GM10248 (cell line): ENCODE measurements at regions not wholly inside any gene's neighbourhood (a gene's known extent, or its start where the extent isn't known, plus 50 kb on each side); places are given as distances from the start of the nearest gene placed in this dataset.
A peak's percentile ranks its signal among the peaks of the same experiment; 100 is the strongest.

ENCODE experiments used
- CTCF ChIA-PET: fragments of 300-600 bp; sonication (Branson Sonifier 250); formaldehyde crosslinking; extraction: SDS; loops from one replicate; lab custom pipeline; 2021; ENCODE audit warnings: antibody characterized with exemption; lab: Yijun Ruan, JAX
- POLR2A ChIA-PET: fragments of 350-650 bp; sonication (Branson Sonifier 250); formaldehyde crosslinking; extraction: SDS; loops from one replicate; lab custom pipeline; 2020; ENCODE audit warnings: antibody characterized with exemption; lab: Yijun Ruan, JAX
- DNase-seq: peaks from one replicate; pipeline ENCODE4 v3.0.0; 2012; ENCODE audit errors: extremely low spot score
- TF ChIP-seq, protein P1 (sequence below): IDR thresholded peaks from 2 replicates; pipeline ENCODE4 v1.5.1; 2012; ENCODE audit warnings: mild to moderate bottlenecking, low read depth; ENCODE audit errors: extremely low read depth, missing control alignments, control extremely low read depth

DNA sequence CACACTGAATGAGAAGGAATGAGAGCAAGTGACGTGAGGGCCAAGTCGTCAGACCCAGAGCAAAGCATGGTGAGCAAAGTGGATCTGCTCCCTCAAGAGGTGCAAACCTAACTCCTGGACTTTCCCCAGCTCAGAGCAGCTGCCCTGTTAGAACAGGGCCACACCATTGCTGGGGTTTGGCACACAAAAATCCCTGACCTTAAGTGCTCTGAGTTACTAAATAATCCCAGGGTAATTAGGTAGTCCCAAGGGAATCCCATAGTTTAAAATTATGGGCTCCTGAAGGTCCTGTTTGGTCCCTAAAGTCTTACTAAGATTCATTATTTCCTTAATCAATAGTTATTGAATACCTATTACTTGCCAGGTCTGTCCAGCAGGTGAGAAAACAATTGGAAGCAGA is 165.1 kb upstream of the TNFAIP3 start:
- no peak for DNase-seq
- TF ChIP-seq, protein P1, sequence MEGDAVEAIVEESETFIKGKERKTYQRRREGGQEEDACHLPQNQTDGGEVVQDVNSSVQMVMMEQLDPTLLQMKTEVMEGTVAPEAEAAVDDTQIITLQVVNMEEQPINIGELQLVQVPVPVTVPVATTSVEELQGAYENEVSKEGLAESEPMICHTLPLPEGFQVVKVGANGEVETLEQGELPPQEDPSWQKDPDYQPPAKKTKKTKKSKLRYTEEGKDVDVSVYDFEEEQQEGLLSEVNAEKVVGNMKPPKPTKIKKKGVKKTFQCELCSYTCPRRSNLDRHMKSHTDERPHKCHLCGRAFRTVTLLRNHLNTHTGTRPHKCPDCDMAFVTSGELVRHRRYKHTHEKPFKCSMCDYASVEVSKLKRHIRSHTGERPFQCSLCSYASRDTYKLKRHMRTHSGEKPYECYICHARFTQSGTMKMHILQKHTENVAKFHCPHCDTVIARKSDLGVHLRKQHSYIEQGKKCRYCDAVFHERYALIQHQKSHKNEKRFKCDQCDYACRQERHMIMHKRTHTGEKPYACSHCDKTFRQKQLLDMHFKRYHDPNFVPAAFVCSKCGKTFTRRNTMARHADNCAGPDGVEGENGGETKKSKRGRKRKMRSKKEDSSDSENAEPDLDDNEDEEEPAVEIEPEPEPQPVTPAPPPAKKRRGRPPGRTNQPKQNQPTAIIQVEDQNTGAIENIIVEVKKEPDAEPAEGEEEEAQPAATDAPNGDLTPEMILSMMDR: no peak
- ChIA-PET POLR2A (no interaction called here), CTCF (interaction anchor here (1.2 to 1.3 kb wide), 2 partner anchors 170 to 243 kb away, joined by 3 to 5 read pairs; no protein-coding TSS in a partner anchor)

DNA sequence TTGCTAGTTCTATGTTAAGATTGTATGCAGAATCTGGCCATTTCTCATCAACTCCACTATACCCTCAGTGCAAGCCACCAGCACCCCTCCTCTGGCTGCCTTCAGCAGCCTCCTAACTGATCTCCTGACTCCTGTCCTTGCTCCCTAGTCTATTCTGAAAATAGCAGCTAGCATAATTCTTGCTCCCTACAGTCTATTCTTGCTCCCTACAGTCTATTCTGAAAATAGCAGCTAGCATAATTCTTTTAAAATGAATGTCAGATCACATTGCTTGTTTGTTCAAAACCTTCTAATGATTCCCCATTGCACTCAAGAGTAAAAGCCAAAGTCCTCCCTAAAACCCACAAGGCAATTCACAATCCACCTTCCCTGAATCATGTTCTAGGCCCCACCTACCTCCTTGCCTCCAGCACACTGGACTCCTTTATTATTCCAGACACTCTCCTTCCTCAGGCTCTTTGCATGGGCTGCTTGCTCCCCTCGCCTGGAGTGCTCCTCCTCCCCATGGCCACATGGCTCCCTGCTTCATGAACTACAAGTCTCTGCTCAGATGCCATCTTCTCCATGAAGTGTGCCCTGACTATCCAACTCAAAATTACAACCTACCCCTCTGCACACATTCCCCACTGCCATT is 164.2 kb upstream of the TNFAIP3 start:
- ChIA-PET CTCF (interaction anchor here (1.0 to 1.3 kb wide), 4 partner anchors 9 to 242 kb away, joined by 3 to 5 read pairs (median 4); no protein-coding TSS in a partner anchor), POLR2A (no interaction called here)
- TF ChIP-seq, protein P1: no peak
- no peak for DNase-seq

DNA sequence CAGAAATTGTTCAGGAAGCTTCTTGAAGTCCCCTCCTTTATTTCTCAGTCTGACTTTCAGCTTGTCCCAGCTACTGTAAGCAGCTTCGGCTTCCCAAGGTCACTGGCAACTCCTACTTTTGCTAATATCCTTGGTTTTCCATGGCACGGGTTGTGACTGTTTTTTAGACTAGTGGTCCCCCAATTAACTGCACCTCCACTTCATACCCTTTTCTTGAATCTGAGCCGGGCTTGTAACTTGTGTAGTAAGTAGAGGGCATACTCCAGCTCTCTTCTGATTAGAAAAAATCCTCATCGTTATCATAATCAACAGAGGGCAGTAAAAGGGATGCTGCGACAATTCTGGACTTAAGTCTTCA is 162.3 kb upstream of the TNFAIP3 start:
- POLR2A ChIA-PET: interaction anchor here (1.6 kb wide), 1 partner anchor 163 kb away, joined by 3 read pairs; no protein-coding TSS in a partner anchor
- no peak for DNase-seq
- TF ChIP-seq, protein P1: no peak
- CTCF ChIA-PET: interaction anchor here (0.7 to 4.0 kb wide), 44 partner anchors 8 to 624 kb away, joined by 3 to 78 read pairs (median 5); partner anchors contain the start of gene TNFAIP3

DNA sequence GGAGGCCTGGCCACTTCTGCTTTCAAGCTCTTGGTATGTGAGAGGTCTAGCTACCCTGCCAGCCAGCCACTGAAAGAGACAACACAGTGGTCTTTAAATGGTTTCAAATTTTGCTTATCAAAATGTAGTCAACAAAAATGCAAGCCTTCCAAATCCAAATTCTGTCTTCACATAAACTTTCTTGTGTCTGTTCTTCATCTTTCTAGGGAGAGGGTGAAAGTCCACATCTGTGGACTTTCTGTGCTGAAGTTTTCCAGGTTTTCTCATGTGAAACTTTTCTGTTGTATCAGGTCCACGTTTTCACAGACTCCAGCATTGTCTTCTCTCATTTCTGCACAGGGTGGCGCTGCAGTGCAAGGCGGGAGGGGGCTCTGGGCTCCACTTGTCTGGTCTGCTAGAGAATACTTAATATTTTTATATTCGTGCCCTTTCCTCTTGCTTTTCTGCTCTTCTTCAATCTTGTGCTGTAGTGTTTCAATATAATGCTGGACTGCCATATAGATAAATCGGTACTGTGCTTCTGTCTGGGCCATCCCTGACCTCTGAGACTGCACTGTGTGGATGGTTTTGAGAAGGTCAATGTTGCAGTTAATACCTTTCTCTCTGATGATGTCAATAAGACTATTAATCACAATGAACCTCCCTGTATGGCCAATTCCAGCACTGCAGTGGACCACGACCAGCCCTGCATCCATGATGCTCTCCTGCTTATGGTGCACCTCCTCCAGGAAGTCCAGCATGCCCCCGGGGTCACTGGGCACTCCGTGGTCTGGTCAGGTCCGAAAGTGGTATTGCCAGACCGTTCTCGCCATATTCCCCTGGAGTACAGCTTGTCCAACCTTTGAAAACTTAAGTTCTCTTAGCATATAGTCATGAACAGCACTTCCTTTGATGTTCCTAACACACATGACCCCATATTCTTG is 161.6 kb upstream of the TNFAIP3 start:
- POLR2A ChIA-PET: interaction anchor here (1.6 kb wide), 1 partner anchor 163 kb away, joined by 3 read pairs; no protein-coding TSS in a partner anchor
- DNase-seq: peak; percentile 52
- TF ChIP-seq, protein P1: peak; percentile 92
- CTCF ChIA-PET: interaction anchor here (0.7 to 4.0 kb wide), 61 partner anchors 9 to 625 kb away, joined by 3 to 78 read pairs (median 5); partner anchors contain the start of gene TNFAIP3

DNA sequence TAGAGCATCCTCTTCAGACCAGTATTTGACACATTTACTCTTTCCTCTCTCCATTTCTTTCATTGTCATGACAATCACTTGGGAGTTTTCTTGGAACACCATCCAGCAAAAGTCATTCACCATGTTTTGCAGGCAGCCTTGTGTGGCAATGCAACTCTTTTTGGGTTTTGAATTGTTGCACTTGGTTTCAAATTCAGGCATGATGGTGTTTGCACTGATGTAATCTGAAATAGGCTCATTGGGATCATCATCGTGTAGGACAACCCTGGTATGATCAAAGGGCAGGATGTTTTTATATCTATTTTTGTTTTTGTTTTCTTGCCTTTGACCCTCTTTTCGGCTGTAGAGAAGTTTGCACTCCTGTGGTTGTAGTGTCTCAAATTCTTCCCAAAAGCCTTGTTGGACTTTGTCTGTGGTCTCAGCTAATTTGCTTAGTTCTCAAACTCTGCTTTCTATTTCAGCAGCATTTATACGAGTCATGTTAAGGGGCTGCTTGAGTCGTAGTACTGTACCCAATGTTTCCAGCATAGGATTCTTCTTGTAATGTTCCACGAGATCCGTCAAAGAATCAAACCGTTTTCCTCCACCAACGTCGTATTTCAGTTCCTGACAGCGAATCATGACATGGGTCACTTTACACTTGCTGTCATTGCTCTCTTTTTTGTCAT is 160.8 kb upstream of the TNFAIP3 start:
- ChIA-PET POLR2A (no interaction called here), CTCF (interaction anchor here (0.7 to 4.0 kb wide), 30 partner anchors 10 to 435 kb away, joined by 3 to 78 read pairs (median 4); partner anchors contain the start of gene TNFAIP3)
- DNase-seq: no peak
- TF ChIP-seq, protein P1: no peak
